ENCODE measurements at regions not wholly inside any gene's neighbourhood (a gene's known extent, or its start where the extent isn't known, plus 50 kb on each side); places are given as distances from the start of the nearest gene placed in this dataset.
"Not testable (repeated sequence)": the region's sequence is repeated elsewhere in the genome, so short reads cannot be mapped to it uniquely, and the experiment has no call there.

- no peaks in the 10 kb centered on the region for H3K4me1 Mint-ChIP-seq (ENCODE audit: low read depth)
Measured at GRCh38 chr13:44778761-44779484, 202.8 kb upstream of the TSC22D1 start.

GRCh38 chr13:44775290-44775689, 199.2 kb upstream of the TSC22D1 start:
- not testable (repeated sequence) for DNase-seq (ENCODE audit: low spot score); H3K9me3 Mint-ChIP-seq (ENCODE audit: low read depth); H3K27ac Mint-ChIP-seq (ENCODE audit: unreplicated experiment); H3K27me3 Mint-ChIP-seq (ENCODE audit: low read depth); H3K36me3 Mint-ChIP-seq (ENCODE audit: low read depth); H3K4me3 Mint-ChIP-seq (ENCODE audit: unreplicated experiment); H3K4me1 Mint-ChIP-seq (ENCODE audit: low read depth)

More at GRCh38 chr13:44778761-44779484, 202.8 kb upstream of the TSC22D1 start:
- H3K27me3 Mint-ChIP-seq (ENCODE audit: low read depth), result no peaks in the 10 kb centered on the region
- no peak overlapping the region for H3K27ac Mint-ChIP-seq (ENCODE audit: unreplicated experiment)
- H3K9me3 Mint-ChIP-seq (ENCODE audit: low read depth), result peaks cover 9% of the 10 kb centered on the region
- peaks cover 2% of the 10 kb centered on the region for H3K36me3 Mint-ChIP-seq (ENCODE audit: low read depth)
- TF ChIP-seq CTCF (IDR thresholded peaks at IDR 0.05), result no peak
- no peak overlapping the region for H3K4me3 Mint-ChIP-seq (ENCODE audit: unreplicated experiment)
- no peak for DNase-seq (ENCODE audit: low spot score)

GRCh38 chr13:44770951-44771350, 194.8 kb upstream of the TSC22D1 start:
- Mint-ChIP-seq H3K4me3 (ENCODE audit: unreplicated experiment) (no peak overlapping the region), H3K36me3 (ENCODE audit: low read depth) (peaks cover 2% of the 10 kb centered on the region), H3K4me1 (ENCODE audit: low read depth) (no peaks in the 10 kb centered on the region)

GRCh38 chr13:44769686-44770085, 193.6 kb upstream of the TSC22D1 start:
- no peak overlapping the region for H3K27ac Mint-ChIP-seq (ENCODE audit: unreplicated experiment)
- H3K36me3 Mint-ChIP-seq (ENCODE audit: low read depth), result peaks cover 1% of the 10 kb centered on the region
- peaks cover 1% of the 10 kb centered on the region for H3K9me3 Mint-ChIP-seq (ENCODE audit: low read depth)
- DNase-seq (ENCODE audit: low spot score), result no peak
- no peak for TF ChIP-seq CTCF (IDR thresholded peaks at IDR 0.05)
- H3K4me3 Mint-ChIP-seq (ENCODE audit: unreplicated experiment), result no peak overlapping the region
- no peaks in the 10 kb centered on the region for H3K4me1 Mint-ChIP-seq (ENCODE audit: low read depth)
- no peaks in the 10 kb centered on the region for H3K27me3 Mint-ChIP-seq (ENCODE audit: low read depth)

More at GRCh38 chr13:44770951-44771350, 194.8 kb upstream of the TSC22D1 start:
- TF ChIP-seq CTCF (IDR thresholded peaks at IDR 0.05), result no peak
- no peaks in the 10 kb centered on the region for H3K27me3 Mint-ChIP-seq (ENCODE audit: low read depth)
- DNase-seq (ENCODE audit: low spot score), result no peak
- peaks cover 9% of the 10 kb centered on the region for H3K9me3 Mint-ChIP-seq (ENCODE audit: low read depth)
- no peak overlapping the region for H3K27ac Mint-ChIP-seq (ENCODE audit: unreplicated experiment)

GRCh38 chr13:44768775-44769581, 192.8 kb upstream of the TSC22D1 start:
- Mint-ChIP-seq H3K4me1 (ENCODE audit: low read depth) (peaks cover 4% of the 10 kb centered on the region), H3K27me3 (ENCODE audit: low read depth) (no peaks in the 10 kb centered on the region), H3K4me3 (ENCODE audit: unreplicated experiment) (no peak overlapping the region), H3K27ac (ENCODE audit: unreplicated experiment) (no peak overlapping the region), H3K9me3 (ENCODE audit: low read depth) (no peaks in the 10 kb centered on the region), H3K36me3 (ENCODE audit: low read depth) (no peaks in the 10 kb centered on the region)
- no peak for TF ChIP-seq CTCF (IDR thresholded peaks at IDR 0.05)
- DNase-seq (ENCODE audit: low spot score), result no peak

Data from chondrocyte (in vitro differentiated cells).